HUES48 (cell line): ENCODE measurements at regions not wholly inside any gene's neighbourhood (a gene's known extent, or its start where the extent isn't known, plus 50 kb on each side); places are given as distances from the start of the nearest gene placed in this dataset.

Experiments used
- H3K27ac ChIP-seq: one replicate; pipeline ENCODE4 v1.7.0; 2013; ENCODE audit warnings: low read depth, low read length, inconsistent platforms
- H3K27me3 ChIP-seq: 2 replicates; pipeline ENCODE4 v1.6.1; 2013; ENCODE audit warnings: mild to moderate bottlenecking, low read length; ENCODE audit not compliant: control insufficient read depth, insufficient read depth
- H3K36me3 ChIP-seq: 2 replicates; pipeline ENCODE4 v1.6.1; 2013; ENCODE audit warnings: low read length; ENCODE audit not compliant: control insufficient read depth, insufficient read depth
- H3K4me1 ChIP-seq: 2 replicates; pipeline ENCODE4 v1.6.1; 2013; ENCODE audit warnings: mild to moderate bottlenecking, low read length; ENCODE audit not compliant: control insufficient read depth, insufficient read depth
- H3K4me3 ChIP-seq: 2 replicates; pipeline ENCODE4 v1.5.1; 2013; ENCODE audit warnings: mild to moderate bottlenecking, low read depth, low read length
- H3K9ac ChIP-seq: 2 replicates; pipeline ENCODE4 v1.6.1; 2013; ENCODE audit warnings: mild to moderate bottlenecking, low read depth, low read length, moderate library complexity
- H3K9me3 ChIP-seq: 2 replicates; pipeline ENCODE4 v1.6.1; 2013; ENCODE audit warnings: low read length; ENCODE audit not compliant: control insufficient read depth, insufficient read depth

DNA sequence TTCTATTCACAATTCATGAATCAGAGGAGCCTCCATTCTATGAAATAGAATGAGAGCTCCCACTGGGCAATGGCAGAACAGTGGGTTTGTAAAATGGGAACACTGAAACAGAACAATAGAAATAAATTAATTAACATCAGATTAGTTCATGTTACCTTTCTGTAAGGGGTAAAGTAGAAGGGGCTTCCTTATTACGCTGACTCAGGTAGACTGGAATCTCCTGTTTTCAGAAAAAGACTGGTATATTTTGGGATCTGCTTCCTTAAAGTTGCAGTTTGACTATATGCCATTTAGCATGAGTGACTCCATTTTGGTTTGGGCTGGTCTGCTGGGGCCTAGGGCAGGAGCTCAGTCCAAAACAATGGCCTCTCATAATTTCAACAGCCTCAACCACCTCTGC, 52.8 kb upstream of the ZFAND3 start:
- Histone ChIP-seq H3K9ac (no peak overlapping the region), H3K36me3 (no peaks in the 10 kb centered on the region), H3K9me3 (no peaks in the 10 kb centered on the region), H3K4me3 (no peak overlapping the region), H3K27me3 (peaks cover 87% of the 10 kb centered on the region), H3K27ac (no peak overlapping the region), H3K4me1 (0 out of 2 replicates have a peak, but pooled peaks cover 3% of the 10 kb centered on the region)

DNA sequence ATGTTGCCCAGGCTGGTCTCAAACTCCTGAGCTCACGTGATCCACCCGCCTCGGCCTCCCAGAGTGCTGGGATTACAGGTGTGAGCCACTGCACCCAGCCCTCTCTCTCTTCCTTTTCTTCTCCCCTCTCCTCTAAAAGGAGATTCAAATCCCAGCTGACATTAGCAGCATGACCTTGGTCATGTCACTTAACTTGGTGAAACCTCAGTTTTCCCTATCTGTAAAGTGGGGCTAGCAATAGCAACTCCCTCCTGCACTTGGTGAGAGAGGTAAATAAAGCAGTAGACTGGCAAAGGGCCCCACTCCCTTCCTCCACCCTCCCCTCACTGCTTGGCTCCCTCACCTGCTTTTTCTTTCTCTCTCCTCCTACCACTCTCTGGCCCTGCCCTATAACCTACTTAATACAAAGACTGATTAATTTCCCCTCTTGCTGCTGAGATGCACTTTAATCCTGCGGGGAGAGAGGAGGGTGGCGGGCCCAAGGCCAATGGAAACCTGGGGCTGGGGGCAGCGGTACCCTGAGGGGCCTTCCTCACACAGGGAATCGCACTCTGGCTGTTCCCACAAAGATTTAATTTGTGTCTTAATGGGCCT, 54.2 kb upstream of the ZFAND3 start:
- Histone ChIP-seq H3K36me3 (no peaks in the 10 kb centered on the region), H3K27me3 (peaks cover 95% of the 10 kb centered on the region), H3K9ac (no peak overlapping the region), H3K4me1 (0 out of 2 replicates have a peak, but pooled peaks cover 3% of the 10 kb centered on the region), H3K27ac (no peak overlapping the region), H3K4me3 (no peak overlapping the region), H3K9me3 (no peaks in the 10 kb centered on the region)

DNA sequence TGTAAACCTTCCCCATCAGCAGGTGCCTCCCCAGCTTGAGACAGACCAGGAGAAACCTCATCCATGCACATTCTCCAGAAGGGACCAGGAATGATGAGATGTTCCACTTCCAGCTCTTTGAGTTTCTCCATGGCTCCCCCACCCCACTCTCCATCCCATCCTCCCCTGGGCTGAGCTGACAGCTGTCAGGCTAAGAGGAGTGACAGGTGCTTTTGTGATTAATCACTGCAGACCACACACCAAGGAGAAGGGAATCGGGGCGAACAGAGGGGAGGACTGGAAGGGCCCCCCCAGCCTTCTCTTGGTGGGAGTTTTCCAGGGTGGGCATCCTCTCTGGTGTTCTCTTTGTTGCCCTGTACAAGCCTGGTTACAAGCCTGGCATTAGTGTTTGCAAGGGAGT, 56.1 kb upstream of the ZFAND3 start:
- Histone ChIP-seq H3K9me3 (no peaks in the 10 kb centered on the region), H3K27me3 (peaks cover 100% of the 10 kb centered on the region), H3K27ac (no peak overlapping the region), H3K4me1 (0 out of 2 replicates have a peak, but pooled peaks cover 3% of the 10 kb centered on the region), H3K4me3 (no peak overlapping the region), H3K9ac (no peak overlapping the region), H3K36me3 (no peaks in the 10 kb centered on the region)

DNA sequence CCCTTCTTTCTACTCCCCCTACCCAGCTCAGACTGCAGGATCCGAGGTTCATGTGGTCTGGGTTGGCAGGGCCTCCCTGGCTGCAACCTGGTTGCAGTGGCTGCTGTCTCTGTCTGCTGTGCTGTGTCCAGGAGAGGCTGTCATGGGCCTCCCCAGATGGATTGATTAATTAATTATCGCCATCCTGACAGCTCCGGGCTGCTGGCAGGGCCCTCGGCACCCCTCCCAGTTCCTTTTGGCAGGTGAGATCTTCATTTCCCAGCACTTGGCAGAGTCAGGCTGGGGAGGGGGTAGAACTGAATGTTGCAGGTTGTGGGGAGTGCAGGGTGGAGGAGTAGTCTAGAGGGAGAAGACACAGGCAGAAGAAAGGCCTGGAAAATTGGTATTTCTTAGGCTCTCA, 56.7 kb upstream of the ZFAND3 start:
- Histone ChIP-seq H3K4me3 (no peak overlapping the region), H3K9ac (no peak overlapping the region), H3K36me3 (no peaks in the 10 kb centered on the region), H3K27ac (no peak overlapping the region), H3K27me3 (peaks cover 100% of the 10 kb centered on the region), H3K4me1 (0 out of 2 replicates have a peak, but pooled peaks cover 3% of the 10 kb centered on the region), H3K9me3 (no peaks in the 10 kb centered on the region)

DNA sequence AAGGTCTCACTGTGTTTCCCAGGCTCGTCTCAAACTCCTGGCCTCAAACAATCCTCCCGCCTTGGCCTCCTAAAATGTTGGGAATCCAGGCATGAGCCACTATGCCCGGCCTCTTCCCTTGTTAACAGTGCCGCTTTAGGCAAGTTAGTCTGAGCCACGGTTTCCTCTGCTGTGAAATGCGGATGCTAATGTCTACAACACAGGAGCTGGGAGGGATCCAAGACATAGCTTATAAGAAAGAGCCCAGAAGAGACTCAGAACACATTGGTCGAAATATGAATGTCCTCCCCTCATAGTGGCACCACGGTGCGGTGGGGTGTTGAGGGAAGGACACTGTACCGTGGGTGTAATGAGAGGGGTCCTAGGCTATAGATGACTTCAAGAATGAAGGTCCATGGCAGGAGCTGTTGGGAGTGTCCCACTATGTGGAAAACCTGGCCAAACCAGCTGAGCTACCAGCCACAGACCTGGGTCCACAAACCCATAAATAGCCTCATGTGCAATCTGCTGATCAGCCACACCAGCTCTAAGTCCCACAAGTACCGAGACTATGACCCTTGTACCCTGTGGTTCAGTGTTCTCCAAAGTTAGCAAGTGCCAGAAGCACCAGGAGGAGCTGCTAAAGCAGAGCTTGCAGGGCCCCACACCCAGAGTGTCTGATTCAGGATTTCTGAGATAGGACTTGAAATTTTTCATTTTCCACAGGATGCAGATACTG, 57.8 kb upstream of the ZFAND3 start:
- Histone ChIP-seq H3K9me3 (no peaks in the 10 kb centered on the region), H3K27me3 (peaks cover 100% of the 10 kb centered on the region), H3K36me3 (no peaks in the 10 kb centered on the region), H3K9ac (no peak overlapping the region), H3K4me1 (0 out of 2 replicates have a peak, but pooled peaks cover 3% of the 10 kb centered on the region), H3K27ac (no peak overlapping the region), H3K4me3 (no peak overlapping the region)

DNA sequence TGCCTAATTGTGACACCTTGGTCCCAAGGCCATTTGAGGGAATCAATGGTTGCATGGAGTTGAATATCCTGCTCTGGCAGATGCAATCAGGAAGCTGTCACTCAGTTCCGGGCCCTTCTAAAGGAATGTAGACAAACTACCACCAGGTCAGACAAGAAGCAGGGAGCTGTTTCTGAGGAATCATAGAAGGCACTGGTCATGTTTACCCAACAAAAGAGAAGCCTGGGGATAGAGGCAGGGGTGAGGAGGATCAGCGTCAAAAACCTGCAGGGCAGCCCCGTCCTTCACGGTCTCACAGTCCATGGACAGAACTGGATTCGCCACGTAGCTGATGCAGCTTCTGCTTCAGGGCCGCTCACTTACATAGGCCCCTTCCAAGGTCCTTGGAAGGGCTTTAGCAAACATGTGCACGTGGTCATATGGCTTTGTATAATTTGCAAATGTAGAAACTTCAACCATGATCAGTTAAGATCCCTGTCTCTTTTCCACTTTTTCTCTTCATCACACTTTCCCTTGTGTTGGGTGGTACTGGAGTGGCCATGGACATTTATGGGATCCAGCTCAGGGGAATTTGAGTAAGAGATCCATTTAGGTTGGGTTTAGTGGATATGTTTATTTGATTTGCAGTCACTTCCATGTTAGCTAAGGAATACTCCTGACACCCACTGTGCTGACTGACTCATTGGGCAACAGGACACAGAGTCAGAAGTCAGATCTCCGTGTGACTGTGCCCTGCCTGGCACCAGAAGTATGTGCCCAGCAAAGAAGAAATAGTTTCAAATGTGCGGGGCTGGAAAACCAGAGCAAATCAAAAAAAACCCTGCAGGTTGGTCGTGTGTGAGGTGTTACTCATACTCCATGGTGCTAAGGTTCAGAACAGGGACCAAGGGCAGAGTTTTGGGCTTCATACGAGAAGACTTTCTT, 60.0 kb upstream of the ZFAND3 start:
- H3K27me3 ChIP-seq, result peaks cover 100% of the 10 kb centered on the region
- H3K4me3 ChIP-seq, result no peak overlapping the region
- no peak overlapping the region for H3K27ac ChIP-seq
- no peak overlapping the region for H3K9ac ChIP-seq
- no peaks in the 10 kb centered on the region for H3K9me3 ChIP-seq
- H3K36me3 ChIP-seq, result no peaks in the 10 kb centered on the region
- H3K4me1 ChIP-seq, result 0 out of 2 replicates have a peak, but pooled peaks cover 3% of the 10 kb centered on the region

DNA sequence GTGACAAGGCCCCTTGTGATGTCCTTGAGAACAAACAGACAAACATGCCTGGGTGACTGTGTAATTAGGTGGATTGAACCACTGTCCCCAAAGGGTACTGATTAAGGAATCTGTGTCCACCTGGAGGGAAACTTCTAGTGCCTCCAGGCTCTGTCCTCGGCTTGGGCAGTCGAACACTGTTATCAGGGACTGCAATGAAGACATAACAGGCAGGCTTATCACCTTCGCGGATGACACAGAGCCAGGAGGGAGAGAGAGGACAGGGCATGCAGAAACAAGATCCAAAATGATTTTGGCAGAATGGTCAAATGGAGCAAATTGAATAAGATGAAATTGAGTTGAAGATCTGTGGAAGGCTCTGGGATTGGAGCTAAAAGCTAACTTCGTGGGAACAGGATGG, 60.9 kb upstream of the ZFAND3 start:
- Histone ChIP-seq H3K9me3 (no peaks in the 10 kb centered on the region), H3K9ac (no peak overlapping the region), H3K27ac (no peak overlapping the region), H3K4me3 (no peak overlapping the region), H3K4me1 (no peaks in the 10 kb centered on the region), H3K36me3 (no peaks in the 10 kb centered on the region), H3K27me3 (peaks cover 92% of the 10 kb centered on the region)

DNA sequence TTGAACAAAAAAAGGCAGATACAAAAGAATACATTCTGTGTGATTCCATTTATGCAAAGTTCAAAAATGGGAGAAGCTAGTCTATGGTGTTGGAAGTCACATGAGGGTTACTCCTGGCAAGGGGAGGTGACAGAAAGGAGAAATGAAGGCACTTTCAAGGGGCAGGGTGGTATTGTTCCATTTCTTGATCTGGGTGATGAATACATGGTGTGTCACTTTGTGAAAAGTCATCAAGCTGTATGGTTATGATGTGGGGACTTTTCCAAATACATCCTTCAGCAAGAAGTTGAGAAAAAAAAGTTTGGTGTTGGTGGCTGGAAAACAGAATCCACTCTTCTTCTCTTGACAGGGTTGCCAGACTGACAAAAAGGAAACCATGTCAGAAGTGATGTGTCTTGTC, 60.6 kb upstream of the MDGA1 start:
- Histone ChIP-seq H3K4me1 (no peaks in the 10 kb centered on the region), H3K27me3 (peaks cover 89% of the 10 kb centered on the region), H3K36me3 (no peaks in the 10 kb centered on the region), H3K9ac (no peak overlapping the region), H3K9me3 (no peaks in the 10 kb centered on the region), H3K27ac (no peak overlapping the region), H3K4me3 (no peak overlapping the region)

DNA sequence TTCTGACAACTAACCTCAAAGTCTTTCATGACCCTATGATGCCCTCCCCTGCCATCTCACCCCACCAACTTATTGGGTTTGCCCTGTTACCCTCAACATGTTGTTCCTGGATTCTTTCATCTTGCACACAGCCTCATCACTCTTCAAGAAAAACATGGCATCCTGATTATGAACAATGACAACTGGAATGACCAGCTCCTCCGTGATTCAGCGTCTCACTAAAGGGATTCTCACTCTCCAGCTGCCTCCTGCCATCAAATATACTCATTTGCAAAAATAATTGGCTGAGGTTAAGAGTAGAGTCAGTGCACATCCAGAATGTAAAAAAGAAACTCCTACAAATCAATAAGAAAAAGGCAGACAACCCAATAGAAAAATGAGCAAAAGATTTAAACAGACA, 59.7 kb upstream of the MDGA1 start:
- no peak overlapping the region for H3K27ac ChIP-seq
- H3K4me3 ChIP-seq, result no peak overlapping the region
- no peaks in the 10 kb centered on the region for H3K36me3 ChIP-seq
- no peaks in the 10 kb centered on the region for H3K4me1 ChIP-seq
- no peak overlapping the region for H3K9ac ChIP-seq
- H3K27me3 ChIP-seq, result peaks cover 86% of the 10 kb centered on the region
- no peaks in the 10 kb centered on the region for H3K9me3 ChIP-seq

DNA sequence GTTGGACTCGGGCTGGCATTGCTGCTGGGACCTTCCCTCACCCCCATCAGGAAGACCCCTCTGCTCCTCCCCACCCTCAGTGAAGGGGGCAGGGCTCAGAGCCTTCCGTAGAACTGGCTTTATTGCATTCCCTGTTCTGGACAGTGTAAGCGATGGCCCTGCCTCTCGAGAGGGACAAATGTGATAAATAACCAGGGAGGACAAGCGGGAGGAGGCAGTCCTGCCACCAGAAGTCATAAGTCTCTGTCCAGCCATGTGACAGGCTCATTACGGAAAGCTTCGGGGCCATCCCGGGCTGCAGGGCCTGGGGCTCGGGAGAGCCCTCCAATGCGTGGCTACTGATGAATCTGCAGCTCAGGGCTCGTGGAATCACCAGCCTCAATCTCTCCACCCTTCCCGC, 58.5 kb upstream of the MDGA1 start:
- no peak overlapping the region for H3K9ac ChIP-seq
- peaks cover 81% of the 10 kb centered on the region for H3K27me3 ChIP-seq
- no peak overlapping the region for H3K27ac ChIP-seq
- no peaks in the 10 kb centered on the region for H3K36me3 ChIP-seq
- no peaks in the 10 kb centered on the region for H3K4me1 ChIP-seq
- H3K9me3 ChIP-seq, result no peaks in the 10 kb centered on the region
- no peak overlapping the region for H3K4me3 ChIP-seq

DNA sequence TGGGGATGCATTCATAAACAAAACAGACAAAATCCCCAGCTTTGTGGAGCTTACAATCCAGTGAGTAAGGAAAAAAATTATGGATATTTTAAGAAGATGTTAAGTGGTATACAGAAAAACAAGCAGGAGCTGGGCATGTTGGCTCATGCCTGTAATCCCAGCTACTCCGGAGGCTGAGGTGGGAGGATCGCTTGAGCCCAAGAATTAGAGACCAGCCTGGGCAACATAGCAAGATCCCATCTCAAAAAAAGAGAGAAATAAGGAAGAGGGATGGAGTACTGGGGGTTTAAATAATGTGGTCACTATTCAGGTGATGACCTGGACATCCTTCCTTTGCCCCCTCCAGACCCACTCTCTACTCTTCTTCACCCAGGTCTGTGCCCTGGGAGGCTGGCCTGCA, 55.0 kb upstream of the MDGA1 start:
- Histone ChIP-seq H3K4me1 (peaks cover 16% of the 10 kb centered on the region), H3K27me3 (peaks cover 49% of the 10 kb centered on the region), H3K9ac (no peak overlapping the region), H3K27ac (no peak overlapping the region), H3K9me3 (no peaks in the 10 kb centered on the region), H3K36me3 (no peaks in the 10 kb centered on the region), H3K4me3 (no peak overlapping the region)
